Hepatocyte (in vitro differentiated cells): ENCODE measurements at regions not wholly inside any gene's neighbourhood (a gene's known extent, or its start where the extent isn't known, plus 50 kb on each side); places are given as distances from the start of the nearest gene placed in this dataset.

Experiments used
- CTCF ChIP-seq: fragments of 200-600 bp; sonication (generic); IDR thresholded peaks from 2 replicates; pipeline ENCODE4 v1.5.1; 2016; ENCODE audit warnings: antibody characterized with exemption, mild to moderate bottlenecking; ENCODE audit not compliant: poor library complexity
- EZH2 ChIP-seq: fragments of 200-600 bp; sonication (generic); IDR thresholded peaks from 2 replicates; pipeline ENCODE4 v1.6.1; 2016; ENCODE audit warnings: antibody characterized with exemption, mild to moderate bottlenecking, borderline replicate concordance
- EZH2phosphoT487 ChIP-seq: fragments of 200-600 bp; sonication (generic); IDR thresholded peaks from one replicate; pipeline ENCODE4 v1.6.1; 2018; ENCODE audit warnings: antibody characterized with exemption, mild to moderate bottlenecking, low read depth, moderate library complexity; ENCODE audit not compliant: unreplicated experiment, severe bottlenecking

DNA sequence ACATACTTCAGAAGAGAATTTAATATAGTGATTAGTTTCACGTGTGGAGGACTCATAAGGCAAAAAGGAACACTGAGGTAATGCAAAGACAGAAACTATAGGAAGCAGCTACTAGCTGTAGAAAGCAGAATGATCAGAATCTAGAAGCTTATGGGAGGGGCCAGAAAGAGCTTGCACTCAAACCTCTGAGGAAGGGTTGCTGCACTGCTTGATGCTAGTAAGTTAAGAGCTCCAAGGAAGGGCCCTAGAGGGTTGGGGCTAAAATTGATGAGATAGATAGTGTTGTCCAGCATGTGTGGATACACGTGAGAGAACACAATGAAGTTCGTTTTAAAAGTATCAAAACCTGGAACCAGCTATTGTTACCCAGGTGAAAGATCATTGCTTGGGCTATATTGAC lies 311.1 kb downstream of the SLC6A15 start:
- TF ChIP-seq CTCF: no peak
- TF ChIP-seq EZH2: no peak
- TF ChIP-seq EZH2phosphoT487: no peak
